HEK293T (cell line): ENCODE measurements at regions not wholly inside any gene's neighbourhood (a gene's known extent, or its start where the extent isn't known, plus 50 kb on each side); places are given as distances from the start of the nearest gene placed in this dataset.

Experiments
- CTBP1 ChIP-seq: fragments of 450-650 bp; IDR thresholded peaks from 2 replicates; pipeline ENCODE4 v1.6.1; 2016; ENCODE audit warnings: borderline replicate concordance
- FOXA1 ChIP-seq: fragments of 450-650 bp; IDR thresholded peaks from 2 replicates; pipeline ENCODE4 v1.6.1; 2016; ENCODE audit warnings: mild to moderate bottlenecking
- SP1 ChIP-seq: fragments of 450-650 bp; IDR thresholded peaks from 2 replicates; pipeline ENCODE4 v1.6.1; 2017
- TARDBP ChIP-seq: fragments of 450-650 bp; IDR thresholded peaks from 2 replicates; pipeline ENCODE4 v1.6.1; 2016

- TF ChIP-seq CTBP1 (no peak), SP1 (no peak), FOXA1 (no peak), TARDBP (no peak)
Measured at GRCh38 chr7:106756071-106756470, 95.1 kb upstream of the CCDC71L start.
